Ammon's horn (tissue), 1 donor: ENCODE measurements at regions not wholly inside any gene's neighbourhood (a gene's known extent, or its start where the extent isn't known, plus 50 kb on each side); places are given as distances from the start of the nearest gene placed in this dataset.

Experiments
- DNase-seq: peaks from one replicate; pipeline ENCODE4 v3.0.0-alpha.2; 2016; ENCODE audit warnings: low spot score

- DNase-seq = no peak
Measured at GRCh38 chr12:76219806-76220205, 128.4 kb downstream of the BBS10 start.

- peak; percentile 8 for DNase-seq
Measured at GRCh38 chr12:76216585-76217472, 131.4 kb downstream of the BBS10 start.

DNA sequence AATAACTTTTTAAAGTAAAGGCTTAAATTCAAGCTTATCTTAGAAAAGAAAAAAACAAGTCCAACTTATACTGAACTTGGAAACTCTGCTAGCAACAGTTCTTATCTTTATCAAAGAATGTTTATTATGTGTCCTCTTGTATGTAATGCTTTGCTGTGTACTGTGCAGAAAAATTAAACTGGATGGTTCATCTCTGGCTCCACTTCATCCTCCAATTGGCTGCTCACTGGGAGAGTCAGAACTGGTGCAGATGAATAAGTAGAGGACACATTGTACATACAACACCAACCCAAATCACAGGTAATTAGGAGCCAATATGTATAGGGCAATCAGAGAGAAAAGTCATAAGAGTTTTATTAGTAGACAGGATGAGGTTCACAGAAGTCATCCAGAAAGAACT, 123.6 kb upstream of the NAP1L1 start:
- DNase-seq = no peak

DNA sequence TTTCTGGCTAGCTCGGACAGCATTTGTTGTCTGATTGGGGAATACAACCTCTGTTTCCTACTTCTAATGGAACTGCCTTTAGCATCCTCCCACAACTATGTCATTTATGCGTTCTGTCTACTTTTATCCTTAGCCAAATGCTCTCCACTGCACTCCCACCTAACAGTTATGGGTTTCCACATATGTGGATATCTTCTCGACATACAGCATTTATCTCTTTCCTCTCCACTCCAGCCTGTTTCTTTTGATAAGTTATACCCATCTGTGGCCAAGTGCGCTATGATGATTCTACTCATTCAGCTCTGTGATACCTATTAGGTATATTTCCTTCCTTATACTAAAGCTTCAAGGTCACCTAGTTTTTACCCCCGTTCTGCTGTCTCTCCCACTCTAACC, 122.2 kb upstream of the NAP1L1 start:
- no peak for DNase-seq

DNA sequence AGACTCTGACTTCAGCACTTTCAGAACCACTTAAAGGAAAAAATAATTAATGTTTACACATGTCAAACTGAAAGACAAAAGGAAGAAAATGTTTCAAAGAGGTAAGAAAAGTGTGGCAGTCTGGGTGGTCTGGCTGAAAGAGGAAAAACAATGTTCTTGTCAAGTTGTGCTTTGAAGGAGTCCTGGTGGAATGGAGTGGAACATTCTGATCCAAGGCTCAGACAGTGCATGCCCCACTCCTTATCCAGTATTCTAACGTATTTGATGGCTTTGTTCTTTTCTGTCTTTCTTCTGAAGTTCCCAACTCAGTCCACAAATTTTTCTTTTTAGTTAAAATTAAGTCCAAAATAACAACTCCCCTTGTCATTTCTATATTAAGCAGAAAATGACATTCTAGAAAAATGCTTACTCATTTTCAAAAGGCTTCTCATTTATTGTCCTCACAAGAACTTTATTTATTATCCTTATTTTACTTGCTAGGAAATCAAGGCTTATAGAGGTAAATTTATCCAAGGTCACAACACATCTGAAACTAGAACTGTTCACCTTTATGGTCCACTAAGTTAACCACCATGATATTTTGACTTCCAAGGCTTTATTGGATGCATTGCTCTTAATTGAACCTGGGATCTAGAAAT, 121.7 kb upstream of the NAP1L1 start:
- no peak for DNase-seq

DNA sequence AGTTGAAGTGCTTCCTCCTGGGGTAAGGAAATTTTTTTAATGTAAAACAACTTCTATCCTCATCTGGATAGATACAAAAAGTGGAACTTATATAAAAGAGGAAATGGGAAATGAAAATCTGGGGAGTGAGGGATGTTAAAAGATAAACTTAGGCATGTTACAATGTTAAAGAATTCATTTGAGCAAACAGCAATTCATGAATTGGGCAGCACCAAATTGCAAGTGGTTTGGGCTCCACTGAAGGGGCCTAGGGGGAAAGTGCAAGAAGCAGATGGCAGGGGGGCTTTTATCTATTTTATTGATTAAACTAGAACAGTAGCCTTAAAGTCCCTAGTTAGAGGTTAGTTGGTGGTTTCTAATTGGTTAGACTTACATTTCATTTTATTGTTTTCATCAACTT, 118.1 kb upstream of the NAP1L1 start:
- DNase-seq = no peak

- no peak for DNase-seq
Measured at GRCh38 chr12:76201758-76202157, 117.3 kb upstream of the NAP1L1 start.

- no peak for DNase-seq
Measured at GRCh38 chr12:76201316-76201715, 116.8 kb upstream of the NAP1L1 start.

- DNase-seq = no peak
Measured at GRCh38 chr12:76199808-76200207, 115.3 kb upstream of the NAP1L1 start.

- DNase-seq = no peak
Measured at GRCh38 chr12:76198839-76199238, 114.4 kb upstream of the NAP1L1 start.

- no peak for DNase-seq
Measured at GRCh38 chr12:76197283-76197682, 112.8 kb upstream of the NAP1L1 start.

DNA sequence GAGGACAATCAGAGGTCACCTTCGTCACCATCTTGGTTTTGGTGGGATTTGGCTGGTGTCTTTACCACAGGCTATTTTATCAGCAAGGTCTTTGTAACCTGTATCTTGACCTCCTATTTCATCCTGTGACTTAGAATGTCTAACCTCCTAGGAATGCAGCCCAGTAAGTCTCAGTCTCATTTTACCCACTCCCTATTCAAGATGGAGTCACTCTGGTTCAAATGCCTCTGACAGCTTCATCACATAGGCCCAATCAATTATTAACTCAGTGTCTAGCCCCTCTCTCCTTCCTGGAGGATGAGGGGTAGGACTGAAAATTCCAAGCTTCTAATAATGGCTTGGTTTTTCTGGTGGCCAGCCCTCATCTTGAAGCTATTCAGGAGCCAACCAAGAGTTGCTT, 111.4 kb upstream of the NAP1L1 start:
- no peak for DNase-seq

DNA sequence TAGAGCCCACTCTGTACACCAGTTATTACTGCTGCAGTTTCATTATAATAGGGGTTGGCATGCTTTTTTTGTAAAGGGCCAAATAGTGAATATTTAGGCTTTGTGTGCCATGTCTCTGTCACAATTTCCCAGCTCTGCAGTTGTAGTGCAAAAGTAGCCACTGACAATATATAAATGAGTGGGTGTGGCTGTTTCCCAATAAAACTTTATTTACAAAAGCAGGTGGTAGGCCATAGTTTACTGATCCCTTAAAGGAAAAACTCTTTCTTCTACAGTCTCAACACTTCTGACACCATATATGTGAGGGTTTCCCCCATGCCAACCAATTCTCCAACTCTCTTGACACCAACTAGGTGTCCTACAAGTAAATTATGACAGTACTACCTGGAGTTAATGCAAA, 110.2 kb upstream of the NAP1L1 start:
- no peak for DNase-seq

DNA sequence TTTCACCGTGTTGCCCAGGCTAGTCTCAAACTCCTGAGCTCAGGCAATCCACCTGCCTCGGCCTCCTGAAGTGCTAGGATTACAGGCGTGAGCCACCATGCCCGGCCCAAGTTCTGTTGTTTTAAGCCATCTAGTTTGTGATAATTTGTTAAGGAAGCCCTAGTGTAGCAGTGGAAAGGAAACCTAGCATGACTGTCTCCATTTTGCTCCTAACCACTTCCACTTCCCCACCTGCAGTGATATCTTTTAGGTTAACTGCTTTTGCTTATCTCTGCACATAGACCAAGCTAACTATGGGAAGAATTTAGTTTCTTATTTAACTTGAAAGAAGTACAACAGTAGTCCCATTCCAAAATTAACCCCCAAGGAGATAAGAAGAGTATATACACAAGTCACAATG, 109.5 kb upstream of the NAP1L1 start:
- no peak for DNase-seq

DNA sequence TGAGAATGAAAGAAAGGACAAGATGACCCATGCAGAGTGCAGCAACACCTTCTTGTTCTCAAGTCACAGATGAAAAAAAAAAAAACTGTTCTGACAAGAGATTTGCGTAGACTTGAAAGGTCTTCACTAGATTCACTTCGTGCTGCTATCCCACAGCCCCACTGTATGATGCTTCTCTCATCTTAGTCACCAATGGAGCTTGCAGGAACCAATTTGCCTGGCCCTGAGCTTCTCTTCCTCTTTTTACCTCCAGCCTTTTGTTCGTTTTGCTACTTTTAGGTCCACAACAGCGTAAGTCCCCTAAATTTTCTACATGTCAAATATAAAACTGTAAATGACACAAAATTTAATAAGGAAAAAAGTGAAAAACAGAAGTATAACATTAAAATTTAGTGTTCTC, 107.9 kb upstream of the NAP1L1 start:
- DNase-seq = no peak

- DNase-seq = no peak
Measured at GRCh38 chr12:76190299-76190698, 105.8 kb upstream of the NAP1L1 start.

- no peak for DNase-seq
Measured at GRCh38 chr12:76189851-76190250, 105.4 kb upstream of the NAP1L1 start.

- no peak for DNase-seq
Measured at GRCh38 chr12:76187177-76187576, 102.7 kb upstream of the NAP1L1 start.

DNA sequence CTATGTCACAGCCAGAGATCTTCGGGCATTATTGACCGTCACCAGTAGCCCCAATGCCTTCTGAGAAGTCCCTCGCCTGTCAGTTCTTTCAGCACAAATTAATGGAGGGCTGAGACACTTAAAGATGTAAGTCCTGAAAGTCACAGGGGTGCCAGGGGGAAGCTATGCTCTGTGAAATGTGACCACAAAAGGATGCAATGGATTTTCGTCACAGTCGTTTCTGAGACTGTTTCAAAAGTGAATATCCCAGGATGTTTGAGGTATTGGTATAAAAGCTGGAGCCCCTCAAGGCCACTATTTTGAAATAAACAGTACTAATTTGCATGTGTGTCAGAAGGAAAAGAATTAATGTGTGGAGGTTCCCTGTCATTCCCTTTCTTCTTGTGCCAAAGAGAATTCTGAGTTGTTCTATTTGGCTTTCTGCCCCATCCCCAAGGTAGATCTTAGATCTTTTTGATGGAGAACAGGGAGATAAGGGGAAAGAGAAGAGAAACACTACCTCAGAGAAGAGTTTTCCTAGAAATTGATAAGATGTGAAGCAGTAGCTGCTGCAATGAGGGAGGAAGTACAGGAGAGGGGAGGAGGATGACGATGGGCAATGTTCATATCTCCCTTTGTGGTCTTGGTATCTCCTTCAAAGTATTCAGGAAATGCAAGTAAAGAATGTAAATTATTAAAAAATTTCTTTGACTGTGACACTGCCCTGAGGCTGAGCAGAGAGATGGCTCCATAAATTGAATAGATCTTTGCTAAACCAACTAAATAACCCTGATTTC, 101.8 kb upstream of the NAP1L1 start:
- no peak for DNase-seq

DNA sequence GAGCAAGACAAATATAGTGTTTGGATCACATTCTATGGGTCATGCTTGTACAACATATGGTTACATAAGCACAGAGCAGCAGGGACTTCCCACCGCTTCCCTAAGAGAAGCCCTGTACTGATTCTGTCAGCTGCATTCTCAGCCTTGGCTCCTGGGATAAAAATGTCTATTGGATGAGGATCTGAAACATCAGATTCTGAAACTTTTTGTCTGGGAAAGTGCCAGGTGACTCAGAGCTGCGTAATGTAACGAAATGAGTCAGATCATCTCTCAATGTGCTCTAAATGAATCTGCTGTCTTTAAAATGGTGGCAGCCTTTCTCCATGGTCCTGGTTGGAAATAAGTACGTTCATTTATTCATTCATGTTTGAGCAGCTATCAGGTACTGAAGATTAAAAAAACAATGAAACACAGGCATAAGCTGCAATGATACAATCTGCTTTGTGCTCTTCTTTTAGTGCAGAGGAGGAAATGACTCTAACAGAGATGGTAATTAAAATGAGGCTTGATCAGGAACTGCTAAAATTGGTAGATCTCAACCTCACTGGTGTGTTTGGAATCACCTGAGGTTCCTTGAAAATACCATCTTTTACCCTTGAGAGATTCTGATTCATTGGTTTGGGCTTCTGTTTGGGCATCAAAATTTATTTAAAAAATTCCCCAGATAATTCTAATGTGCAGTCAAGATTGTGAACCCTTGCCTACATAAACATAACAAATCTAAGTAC, 99.1 kb upstream of the NAP1L1 start:
- peak; percentile 60 for DNase-seq

GRCh38 chr12:76180401-76181277, 96.2 kb upstream of the NAP1L1 start:
- DNase-seq = no peak
